ENCODE measurements at regions not wholly inside any gene's neighbourhood (a gene's known extent, or its start where the extent isn't known, plus 50 kb on each side); places are given as distances from the start of the nearest gene placed in this dataset.

GRCh38 chr3:110193074-110193473 lies 855.7 kb upstream of the DPPA4 start:
- Mint-ChIP-seq H3K4me3 (no peak overlapping the region), H3K27ac (ENCODE audit: low read depth) (no peak overlapping the region), H3K36me3 (ENCODE audit: insufficient read depth) (no peaks in the 10 kb centered on the region), H3K4me1 (no peaks in the 10 kb centered on the region), H3K9me3 (no peaks in the 10 kb centered on the region), H3K27me3 (peaks cover 10% of the 10 kb centered on the region)
- no peak for ATAC-seq (replicated peaks; ENCODE audit: extremely low read depth, poor library complexity, severe bottlenecking)
- DNase-seq (ENCODE audit: low spot score in 2 of 2), result no peak

GRCh38 chr3:110198717-110199587 lies 861.6 kb upstream of the DPPA4 start:
- Mint-ChIP-seq H3K27me3 (peaks cover 10% of the 10 kb centered on the region), H3K4me3 (no peak overlapping the region), H3K9me3 (peaks cover 6% of the 10 kb centered on the region), H3K4me1 (no peaks in the 10 kb centered on the region), H3K36me3 (ENCODE audit: insufficient read depth) (no peaks in the 10 kb centered on the region), H3K27ac (ENCODE audit: low read depth) (no peak overlapping the region)
- no peak for DNase-seq (ENCODE audit: low spot score in 2 of 2)
- ATAC-seq (replicated peaks; ENCODE audit: extremely low read depth, poor library complexity, severe bottlenecking), result no peak

GRCh38 chr3:110199588-110199943 lies 862.2 kb upstream of the DPPA4 start:
- H3K9me3 Mint-ChIP-seq, result peaks cover 10% of the 10 kb centered on the region
- ATAC-seq (replicated peaks; ENCODE audit: extremely low read depth, poor library complexity, severe bottlenecking) (no peak), DNase-seq (ENCODE audit: low spot score in 2 of 2) (no peak)
- H3K4me1 Mint-ChIP-seq, result no peaks in the 10 kb centered on the region
- H3K27me3 Mint-ChIP-seq, result peaks cover 10% of the 10 kb centered on the region
- no peak overlapping the region for H3K27ac Mint-ChIP-seq (ENCODE audit: low read depth)
- no peak overlapping the region for H3K4me3 Mint-ChIP-seq
- no peaks in the 10 kb centered on the region for H3K36me3 Mint-ChIP-seq (ENCODE audit: insufficient read depth)

- no peak overlapping the region for H3K27ac Mint-ChIP-seq (ENCODE audit: low read depth)
- H3K4me1 Mint-ChIP-seq, result no peaks in the 10 kb centered on the region
- no peak overlapping the region for H3K4me3 Mint-ChIP-seq
- H3K36me3 Mint-ChIP-seq (ENCODE audit: insufficient read depth), result no peaks in the 10 kb centered on the region
- H3K27me3 Mint-ChIP-seq, result no peaks in the 10 kb centered on the region
- no peak for DNase-seq (ENCODE audit: low spot score in 2 of 2)
- H3K9me3 Mint-ChIP-seq, result no peaks in the 10 kb centered on the region
- ATAC-seq (replicated peaks; ENCODE audit: extremely low read depth, poor library complexity, severe bottlenecking), result no peak
These were observed 861.4 kb upstream of the NECTIN3 start for GRCh38 chr3:110210086-110210660.

- H3K4me1 Mint-ChIP-seq, result no peaks in the 10 kb centered on the region
These were observed 845.0 kb upstream of the NECTIN3 start for GRCh38 chr3:110226645-110227044.

GRCh38 chr3:110227991-110228390 lies 843.6 kb upstream of the NECTIN3 start:
- H3K27ac Mint-ChIP-seq (ENCODE audit: low read depth), result no peak overlapping the region
- no peak overlapping the region for H3K4me3 Mint-ChIP-seq
- ATAC-seq (replicated peaks; ENCODE audit: extremely low read depth, poor library complexity, severe bottlenecking), result no peak
- H3K36me3 Mint-ChIP-seq (ENCODE audit: insufficient read depth), result no peaks in the 10 kb centered on the region
- no peak for DNase-seq (ENCODE audit: low spot score in 2 of 2)
- H3K4me1 Mint-ChIP-seq, result no peaks in the 10 kb centered on the region
- H3K9me3 Mint-ChIP-seq, result no peaks in the 10 kb centered on the region
- H3K27me3 Mint-ChIP-seq, result no peaks in the 10 kb centered on the region

More at GRCh38 chr3:110226645-110227044, 845.0 kb upstream of the NECTIN3 start:
- H3K4me3 Mint-ChIP-seq, result no peak overlapping the region
- no peaks in the 10 kb centered on the region for H3K27me3 Mint-ChIP-seq
- ATAC-seq (replicated peaks; ENCODE audit: extremely low read depth, poor library complexity, severe bottlenecking) (no peak), DNase-seq (ENCODE audit: low spot score in 2 of 2) (no peak)
- H3K27ac Mint-ChIP-seq (ENCODE audit: low read depth), result no peak overlapping the region
- H3K36me3 Mint-ChIP-seq (ENCODE audit: insufficient read depth), result no peaks in the 10 kb centered on the region
- no peaks in the 10 kb centered on the region for H3K9me3 Mint-ChIP-seq

GRCh38 chr3:110234831-110235230 lies 836.8 kb upstream of the NECTIN3 start:
- no peak for ATAC-seq (replicated peaks; ENCODE audit: extremely low read depth, poor library complexity, severe bottlenecking)
- no peaks in the 10 kb centered on the region for H3K4me1 Mint-ChIP-seq
- no peak overlapping the region for H3K27ac Mint-ChIP-seq (ENCODE audit: low read depth)
- H3K4me3 Mint-ChIP-seq, result no peak overlapping the region
- H3K9me3 Mint-ChIP-seq, result no peaks in the 10 kb centered on the region
- H3K27me3 Mint-ChIP-seq, result no peaks in the 10 kb centered on the region
- DNase-seq (ENCODE audit: low spot score in 2 of 2), result no peak
- no peaks in the 10 kb centered on the region for H3K36me3 Mint-ChIP-seq (ENCODE audit: insufficient read depth)

- Mint-ChIP-seq H3K27ac (ENCODE audit: low read depth) (no peak overlapping the region), H3K36me3 (ENCODE audit: insufficient read depth) (no peaks in the 10 kb centered on the region), H3K4me1 (no peaks in the 10 kb centered on the region), H3K9me3 (no peaks in the 10 kb centered on the region), H3K27me3 (no peaks in the 10 kb centered on the region), H3K4me3 (no peak overlapping the region)
- ATAC-seq (replicated peaks; ENCODE audit: extremely low read depth, poor library complexity, severe bottlenecking) (no peak), DNase-seq (ENCODE audit: low spot score in 2 of 2) (no peak)
These were observed 834.5 kb upstream of the NECTIN3 start for GRCh38 chr3:110236976-110237610.

GRCh38 chr3:110243081-110243480 lies 828.5 kb upstream of the NECTIN3 start:
- H3K27ac Mint-ChIP-seq (ENCODE audit: low read depth), result no peak overlapping the region
- peaks cover 10% of the 10 kb centered on the region for H3K27me3 Mint-ChIP-seq
- DNase-seq (ENCODE audit: low spot score in 2 of 2), result no peak
- no peaks in the 10 kb centered on the region for H3K9me3 Mint-ChIP-seq
- no peaks in the 10 kb centered on the region for H3K4me1 Mint-ChIP-seq
- no peaks in the 10 kb centered on the region for H3K36me3 Mint-ChIP-seq (ENCODE audit: insufficient read depth)
- H3K4me3 Mint-ChIP-seq, result no peak overlapping the region
- no peak for ATAC-seq (replicated peaks; ENCODE audit: extremely low read depth, poor library complexity, severe bottlenecking)

- DNase-seq (ENCODE audit: low spot score in 2 of 2), result no peak
- Mint-ChIP-seq H3K9me3 (no peaks in the 10 kb centered on the region), H3K36me3 (ENCODE audit: insufficient read depth) (no peaks in the 10 kb centered on the region), H3K27ac (ENCODE audit: low read depth) (no peak overlapping the region), H3K4me1 (no peaks in the 10 kb centered on the region), H3K27me3 (peaks cover 10% of the 10 kb centered on the region), H3K4me3 (no peak overlapping the region)
- no peak for ATAC-seq (replicated peaks; ENCODE audit: extremely low read depth, poor library complexity, severe bottlenecking)
These were observed 824.7 kb upstream of the NECTIN3 start for GRCh38 chr3:110246796-110247376.

- no peaks in the 10 kb centered on the region for H3K9me3 Mint-ChIP-seq
These were observed 823.0 kb upstream of the NECTIN3 start for GRCh38 chr3:110248666-110249065.

GRCh38 chr3:110253794-110254193 lies 817.8 kb upstream of the NECTIN3 start:
- Mint-ChIP-seq H3K9me3 (no peaks in the 10 kb centered on the region), H3K27me3 (no peaks in the 10 kb centered on the region), H3K27ac (ENCODE audit: low read depth) (no peak overlapping the region), H3K4me3 (no peak overlapping the region), H3K4me1 (peaks cover 6% of the 10 kb centered on the region), H3K36me3 (ENCODE audit: insufficient read depth) (no peaks in the 10 kb centered on the region)
- no peak for DNase-seq (ENCODE audit: low spot score in 2 of 2)
- no peak for ATAC-seq (replicated peaks; ENCODE audit: extremely low read depth, poor library complexity, severe bottlenecking)

More at GRCh38 chr3:110248666-110249065, 823.0 kb upstream of the NECTIN3 start:
- H3K4me3 Mint-ChIP-seq, result no peak overlapping the region
- no peaks in the 10 kb centered on the region for H3K4me1 Mint-ChIP-seq
- H3K27me3 Mint-ChIP-seq, result peaks cover 10% of the 10 kb centered on the region
- DNase-seq (ENCODE audit: low spot score in 2 of 2) (no peak), ATAC-seq (replicated peaks; ENCODE audit: extremely low read depth, poor library complexity, severe bottlenecking) (no peak)
- H3K27ac Mint-ChIP-seq (ENCODE audit: low read depth), result no peak overlapping the region
- H3K36me3 Mint-ChIP-seq (ENCODE audit: insufficient read depth), result no peaks in the 10 kb centered on the region

Data from central memory CD8-positive, alpha-beta T cell (primary cell).